ENCODE measurements at regions not wholly inside any gene's neighbourhood (a gene's known extent, or its start where the extent isn't known, plus 50 kb on each side); places are given as distances from the start of the nearest gene placed in this dataset.

GRCh38 chr10:129033790-129034272, 433.2 kb upstream of the MGMT start:
- H3K27ac ChIP-seq: no peak overlapping the region
- no peaks in the 10 kb centered on the region for H3K36me3 ChIP-seq (replicated peaks; ENCODE audit: insufficient read depth, low read depth)
- TF ChIP-seq EZH2 (IDR thresholded peaks at IDR 0.05; ENCODE audit: borderline replicate concordance) (no peak), EZH2phosphoT487 (IDR thresholded peaks at IDR 0.05; ENCODE audit: low read depth, severe bottlenecking, unreplicated experiment) (no peak), CTCF (IDR thresholded peaks at IDR 0.05; ENCODE audit: poor library complexity) (no peak)
- no peaks in the 10 kb centered on the region for H3K9me2 ChIP-seq (replicated peaks; ENCODE audit: insufficient read depth)
- peaks cover 33% of the 10 kb centered on the region for H3K27me3 ChIP-seq
- H3K9me3 ChIP-seq (ENCODE audit: low read depth): no peaks in the 10 kb centered on the region
- H3K4me1 ChIP-seq (ENCODE audit: insufficient read depth): no peaks in the 10 kb centered on the region
- DNase-seq (ENCODE audit: low spot score): no peak
- H3K79me2 ChIP-seq: no peaks in the 10 kb centered on the region
- H3K4me3 ChIP-seq: no peak overlapping the region
- 59% methylated on average over 14 of the region's 14 CpGs for WGBS (ENCODE audit: low lambda C conversion rate, missing lambda C conversion rate)
- no peak overlapping the region for H2AFZ ChIP-seq
- H3K4me2 ChIP-seq: no peak overlapping the region
- no peaks in the 10 kb centered on the region for H4K20me1 ChIP-seq (ENCODE audit: insufficient read depth, poor library complexity, severe bottlenecking)

- no peak overlapping the region for H3K4me3 ChIP-seq
- H3K36me3 ChIP-seq (replicated peaks; ENCODE audit: insufficient read depth, low read depth): no peaks in the 10 kb centered on the region
- no peak overlapping the region for H2AFZ ChIP-seq
- peaks cover 19% of the 10 kb centered on the region for H3K27me3 ChIP-seq
- H3K79me2 ChIP-seq: no peaks in the 10 kb centered on the region
- no peak overlapping the region for H3K4me2 ChIP-seq
- no peaks in the 10 kb centered on the region for H3K9me3 ChIP-seq (ENCODE audit: low read depth)
- no peaks in the 10 kb centered on the region for H4K20me1 ChIP-seq (ENCODE audit: insufficient read depth, poor library complexity, severe bottlenecking)
- no peaks in the 10 kb centered on the region for H3K9me2 ChIP-seq (replicated peaks; ENCODE audit: insufficient read depth)
- no peak for DNase-seq (ENCODE audit: low spot score)
- H3K4me1 ChIP-seq (ENCODE audit: insufficient read depth): no peaks in the 10 kb centered on the region
- TF ChIP-seq CTCF (IDR thresholded peaks at IDR 0.05; ENCODE audit: poor library complexity): no peak
- no peak for TF ChIP-seq EZH2 (IDR thresholded peaks at IDR 0.05; ENCODE audit: borderline replicate concordance)
- no peak for TF ChIP-seq EZH2phosphoT487 (IDR thresholded peaks at IDR 0.05; ENCODE audit: low read depth, severe bottlenecking, unreplicated experiment)
- H3K27ac ChIP-seq: no peak overlapping the region
- WGBS (ENCODE audit: low lambda C conversion rate, missing lambda C conversion rate): 81% methylated on average over 24 of the region's 24 CpGs
These were observed 431.8 kb upstream of the MGMT start for GRCh38 chr10:129035052-129035827.

GRCh38 chr10:129038522-129038921, 428.5 kb upstream of the MGMT start:
- TF ChIP-seq EZH2phosphoT487 (IDR thresholded peaks at IDR 0.05; ENCODE audit: low read depth, severe bottlenecking, unreplicated experiment): no peak
- TF ChIP-seq CTCF (IDR thresholded peaks at IDR 0.05; ENCODE audit: poor library complexity): no peak
- TF ChIP-seq EZH2 (IDR thresholded peaks at IDR 0.05; ENCODE audit: borderline replicate concordance): no peak
- H3K9me2 ChIP-seq (replicated peaks; ENCODE audit: insufficient read depth): no peaks in the 10 kb centered on the region
- H4K20me1 ChIP-seq (ENCODE audit: insufficient read depth, poor library complexity, severe bottlenecking): no peaks in the 10 kb centered on the region
- no peak overlapping the region for H2AFZ ChIP-seq
- no peak overlapping the region for H3K4me2 ChIP-seq
- no peak for DNase-seq (ENCODE audit: low spot score)
- WGBS (ENCODE audit: low lambda C conversion rate, missing lambda C conversion rate): 74% methylated on average over 4 of the region's 4 CpGs
- no peaks in the 10 kb centered on the region for H3K9me3 ChIP-seq (ENCODE audit: low read depth)
- H3K27ac ChIP-seq: no peak overlapping the region
- H3K36me3 ChIP-seq (replicated peaks; ENCODE audit: insufficient read depth, low read depth): no peaks in the 10 kb centered on the region
- H3K4me3 ChIP-seq: no peak overlapping the region
- H3K4me1 ChIP-seq (ENCODE audit: insufficient read depth): no peaks in the 10 kb centered on the region
- H3K27me3 ChIP-seq: peaks cover 10% of the 10 kb centered on the region
- H3K79me2 ChIP-seq: no peaks in the 10 kb centered on the region
